NOMO-1 treated with DMSO at 0.1 percent for 48 hours (cell line): ENCODE measurements at regions not wholly inside any gene's neighbourhood (a gene's known extent, or its start where the extent isn't known, plus 50 kb on each side); places are given as distances from the start of the nearest gene placed in this dataset.
A peak's percentile ranks its signal among the peaks of the same experiment; 100 is the strongest.
"Not testable (repeated sequence)": the region's sequence is repeated elsewhere in the genome, so short reads cannot be mapped to it uniquely, and the experiment has no call there.

Experiments
- DNase-seq: peaks from one replicate; lab custom pipeline; 2025; ENCODE audit not compliant: unreplicated experiment; lab: John Stamatoyannopoulos, UW

DNA sequence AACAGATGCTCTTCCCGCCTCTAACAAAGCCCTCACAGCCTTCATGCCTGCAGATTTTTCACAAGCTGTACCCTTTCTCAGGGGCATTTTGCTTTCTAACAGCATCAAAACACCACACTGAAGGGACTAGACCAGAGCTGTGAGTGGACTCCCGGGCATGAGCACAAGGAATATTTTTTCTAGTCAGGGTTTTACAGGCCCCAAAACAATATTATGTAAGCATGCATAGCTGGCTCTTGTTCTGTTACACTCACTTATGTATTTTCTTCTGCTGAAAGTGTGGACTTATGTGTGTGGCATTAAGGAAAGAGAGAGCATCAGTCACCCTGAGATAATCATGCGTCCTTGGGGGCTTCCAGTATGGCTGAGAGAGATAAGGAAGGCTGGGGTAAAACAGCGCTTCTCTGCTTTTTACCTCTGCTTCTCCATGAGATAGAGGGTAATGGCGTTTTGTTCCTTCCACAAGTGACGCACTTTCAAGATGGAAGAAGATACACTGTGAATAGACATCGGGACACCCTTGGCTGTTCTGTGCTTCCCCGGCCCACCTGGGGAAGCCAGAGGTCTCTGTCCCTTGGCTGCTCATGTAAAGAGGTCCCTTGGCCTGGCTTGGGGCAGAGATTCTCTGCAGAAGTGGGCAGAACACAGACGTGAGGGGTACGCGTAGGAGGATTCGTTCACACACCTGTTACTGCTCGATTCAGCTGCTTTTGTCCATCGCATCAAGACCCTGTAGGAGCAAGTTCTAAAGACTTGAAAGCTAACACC is 266.7 kb upstream of the RAB4A start:
- no peak for DNase-seq

DNA sequence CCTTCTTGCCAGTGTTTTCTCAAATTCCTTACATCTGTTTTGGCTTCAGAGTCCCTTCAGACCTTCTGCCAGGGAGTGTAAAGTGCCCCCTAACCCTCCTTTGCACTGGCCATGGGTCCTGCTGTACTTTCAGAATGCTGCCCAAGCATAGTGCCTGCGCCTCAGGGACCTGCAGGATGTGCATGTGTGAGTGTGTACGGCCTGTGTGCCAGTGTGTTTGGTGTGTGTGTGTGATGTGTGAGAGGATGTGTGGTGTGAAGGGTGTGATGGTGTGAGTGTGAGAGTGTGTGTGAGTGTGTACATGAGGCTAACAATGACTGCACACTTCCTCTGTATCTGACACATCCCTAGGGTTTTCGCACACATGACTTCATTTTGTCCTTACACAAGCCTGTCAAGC is 265.8 kb upstream of the RAB4A start:
- no peak for DNase-seq

- DNase-seq, result no peak
Measured at GRCh38 chr1:229005556-229005955, 265.4 kb upstream of the RAB4A start.

DNA sequence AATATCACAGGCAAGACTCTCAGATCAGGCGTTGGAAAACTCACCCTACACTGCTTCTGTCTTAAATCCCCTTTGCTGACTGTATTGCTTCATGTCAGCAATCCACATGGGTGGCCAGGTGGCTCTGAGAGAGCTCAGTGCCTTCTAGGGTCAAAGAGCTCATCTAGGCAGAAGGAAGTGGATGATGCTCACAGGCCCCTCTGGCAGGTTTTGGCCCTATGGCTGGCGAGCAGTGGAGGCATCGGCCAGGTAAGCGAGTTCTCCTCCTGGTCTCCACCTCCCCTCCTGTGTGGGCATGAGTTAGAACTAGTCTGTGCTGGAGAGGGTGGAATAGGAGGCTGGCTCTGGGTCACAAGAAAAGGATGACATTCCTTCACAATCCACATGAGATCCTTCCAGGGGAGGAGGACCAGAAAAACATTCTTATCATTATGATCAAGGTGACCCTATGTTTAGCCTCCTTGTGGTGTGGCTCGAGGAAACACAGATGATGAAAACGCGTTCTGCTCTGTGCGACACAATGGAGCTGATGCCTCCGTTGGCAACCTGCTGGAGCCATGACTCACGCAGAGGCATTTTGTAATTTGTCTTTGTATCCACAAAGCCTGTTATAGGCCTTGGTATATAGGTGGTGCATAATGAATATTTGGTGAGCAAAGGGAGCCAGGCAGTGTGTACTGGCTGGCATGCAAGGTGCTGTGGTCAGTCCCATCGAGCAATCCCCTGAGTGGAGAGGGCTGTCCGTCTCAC is 264.6 kb upstream of the RAB4A start:
- no peak for DNase-seq

GRCh38 chr1:229007167-229007566 is 263.7 kb upstream of the RAB4A start:
- no peak for DNase-seq

DNA sequence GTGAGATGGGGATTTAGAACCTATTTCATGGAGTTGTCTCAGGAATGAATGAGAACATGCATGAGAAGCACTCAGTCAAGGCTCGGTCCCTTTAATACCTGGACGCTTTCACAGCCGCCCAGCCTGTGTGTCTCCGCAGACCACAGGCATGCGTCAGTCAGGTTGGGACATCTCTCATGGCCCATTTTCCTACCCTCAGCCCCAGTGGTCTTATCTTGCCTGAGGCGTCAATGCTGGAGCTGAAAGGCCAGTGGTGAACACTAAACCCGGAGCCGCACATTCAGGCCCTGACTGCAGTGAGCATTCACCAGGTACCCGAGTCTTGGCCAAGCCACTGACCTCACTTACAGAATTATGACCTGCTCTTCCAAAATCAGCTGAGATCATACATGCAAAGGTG is 263.2 kb upstream of the RAB4A start:
- no peak for DNase-seq

DNA sequence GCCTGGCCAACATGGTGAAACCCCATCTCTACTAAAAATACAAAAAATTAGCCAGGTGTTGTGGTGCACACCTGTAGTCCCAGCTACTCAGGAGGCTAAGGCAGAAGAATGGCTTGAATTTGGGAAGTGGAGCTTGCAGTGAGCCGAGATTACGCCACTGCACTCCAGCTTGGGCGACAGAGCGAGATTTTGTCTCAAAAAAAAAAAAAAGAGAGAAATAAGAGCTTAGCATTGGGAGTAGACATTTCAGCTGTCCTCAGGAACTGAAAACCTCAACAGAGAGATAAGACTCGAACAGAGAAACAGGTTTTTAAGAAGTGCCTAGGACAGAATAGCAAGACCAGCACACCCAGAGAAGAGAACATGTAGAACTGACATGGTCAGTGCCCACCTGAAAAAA is 262.6 kb upstream of the RAB4A start:
- DNase-seq, result peak; percentile 54

DNA sequence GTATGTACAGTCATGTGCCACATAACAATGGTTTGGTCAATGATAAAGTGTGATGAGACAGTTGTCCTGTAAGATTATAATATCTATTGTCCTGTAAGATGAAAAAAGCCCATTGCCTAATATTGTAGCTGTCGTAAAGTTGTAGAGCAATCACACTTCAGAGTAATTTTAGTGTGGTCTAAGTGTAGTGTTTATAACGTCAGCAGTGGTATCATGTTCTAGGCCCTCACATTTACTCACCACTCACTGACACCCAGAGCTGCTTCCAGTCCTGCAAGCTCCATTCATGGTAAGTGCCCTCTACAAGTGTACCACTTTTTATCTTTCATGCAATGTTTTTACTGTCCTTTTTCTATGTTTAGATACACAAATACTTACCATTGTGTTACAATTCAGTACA is 259.9 kb upstream of the RAB4A start:
- no peak for DNase-seq

- DNase-seq, result no peak
Measured at GRCh38 chr1:229012823-229013222, 258.1 kb upstream of the RAB4A start.

DNA sequence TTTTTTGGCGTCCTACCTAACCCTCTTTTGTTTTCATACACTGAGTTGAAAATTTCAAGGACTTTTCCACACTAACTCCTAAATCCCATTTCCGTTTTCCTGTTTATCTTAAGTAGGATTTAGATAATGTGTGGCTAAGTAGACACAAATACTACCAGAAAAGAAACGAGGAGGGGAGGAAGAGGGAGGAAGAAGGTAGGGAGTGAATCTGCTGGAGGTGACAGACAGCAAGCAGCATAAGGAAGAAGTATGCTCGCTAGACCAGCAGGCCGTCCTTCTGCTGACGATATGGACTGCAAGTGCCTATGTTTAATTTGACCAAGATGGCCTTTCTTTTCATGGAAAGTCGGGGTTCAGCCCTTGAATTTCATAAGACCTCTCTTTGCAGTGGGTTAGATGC is 256.9 kb upstream of the RAB4A start:
- DNase-seq, result no peak

- no peak for DNase-seq
Measured at GRCh38 chr1:229015806-229016205, 255.1 kb upstream of the RAB4A start.

DNA sequence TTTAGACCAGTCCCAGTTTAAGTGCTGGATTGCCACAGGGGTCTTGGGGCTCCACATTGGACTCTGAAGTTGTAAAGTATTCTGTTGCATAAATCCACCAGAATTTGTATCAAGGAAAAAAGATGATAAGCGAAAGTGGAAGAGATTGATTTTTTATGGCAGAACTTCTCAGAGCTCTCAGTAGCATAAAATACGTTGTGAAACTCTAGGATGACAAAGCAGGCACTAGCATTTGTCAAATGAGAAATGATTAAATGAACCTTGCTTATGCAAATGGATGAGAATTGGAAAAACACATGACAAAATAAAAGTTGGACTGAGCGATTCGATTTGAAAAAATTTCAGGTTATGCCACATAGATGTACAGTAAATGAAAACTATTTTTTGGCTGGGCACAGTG is 253.8 kb upstream of the RAB4A start:
- peak; percentile 78 for DNase-seq

DNA sequence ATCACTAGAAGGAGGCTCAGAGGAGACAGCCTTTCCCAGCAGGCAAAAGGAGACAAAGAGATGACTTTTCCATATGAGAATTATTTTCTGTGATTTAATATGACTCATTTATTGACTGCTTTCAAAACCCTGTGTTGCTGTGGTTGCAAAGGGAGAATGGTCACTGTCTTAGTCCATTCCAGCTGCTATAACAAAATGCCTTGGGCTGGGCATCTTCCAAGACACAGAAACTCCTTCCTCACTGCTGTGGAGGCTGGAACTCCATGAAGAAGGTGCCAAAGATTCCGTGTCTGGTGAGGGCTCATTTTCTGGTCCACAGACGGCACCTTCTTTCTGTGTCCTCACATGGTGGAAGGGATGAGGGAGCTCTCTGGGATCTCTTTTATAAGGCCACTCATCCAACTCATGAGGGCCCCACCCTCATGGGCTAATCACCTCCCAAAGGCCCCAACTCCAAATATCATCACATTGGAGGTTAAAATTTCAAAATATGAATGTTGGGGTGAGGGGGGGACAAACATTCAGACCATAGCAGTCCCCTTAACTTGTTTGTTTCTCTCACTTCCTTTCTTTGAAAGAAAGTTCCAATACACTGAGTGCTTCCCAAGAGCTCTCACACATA is 252.1 kb upstream of the RAB4A start:
- DNase-seq, result no peak

DNA sequence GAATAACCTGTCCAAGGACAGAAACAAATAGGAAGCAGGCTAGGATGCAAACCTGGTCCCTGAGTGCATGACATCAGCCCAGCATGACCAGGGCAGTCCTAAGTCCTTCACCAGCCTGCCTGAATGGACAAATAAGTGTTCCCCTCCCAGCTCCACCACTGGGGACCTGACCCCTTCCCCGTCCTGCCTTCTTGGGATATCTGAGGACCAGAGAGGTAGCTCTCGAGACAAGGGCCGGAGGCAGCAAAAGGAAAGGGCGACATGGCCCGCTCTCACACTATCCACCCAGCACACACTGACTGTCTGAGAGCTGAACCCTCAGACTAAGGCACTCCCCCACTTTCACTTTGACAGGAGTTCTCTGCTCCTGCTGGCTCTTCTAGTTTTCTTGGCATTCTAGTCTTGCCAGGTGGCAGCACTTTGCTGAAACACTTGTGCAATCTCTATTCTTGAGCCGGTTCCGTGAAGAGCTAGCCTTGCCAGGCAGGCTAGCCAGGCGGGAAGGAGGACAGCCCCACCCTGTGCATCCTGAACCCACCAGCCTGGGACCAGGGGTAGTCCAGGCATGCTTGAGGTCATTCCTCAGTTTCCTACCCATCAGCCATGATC is 251.1 kb upstream of the RAB4A start:
- DNase-seq, result no peak

DNA sequence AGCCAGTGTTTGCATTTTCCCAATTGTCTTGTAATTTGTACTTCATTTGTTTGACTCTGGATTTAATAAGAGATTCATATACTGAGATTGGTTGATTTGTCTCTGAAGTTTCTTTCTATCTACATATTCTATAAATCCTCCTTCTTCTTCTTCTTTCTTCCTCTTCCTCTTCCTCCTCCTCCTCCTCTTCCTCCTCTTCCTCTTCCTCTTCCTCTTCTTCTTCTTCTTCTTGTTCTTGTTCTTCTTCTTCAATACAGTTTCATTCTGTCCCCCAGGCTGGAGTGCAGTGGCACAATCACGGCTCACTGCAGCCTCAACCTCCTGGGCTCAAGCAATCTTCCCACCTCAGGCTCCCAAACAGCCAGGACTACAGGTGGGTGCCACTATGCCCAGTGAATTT is 249.9 kb upstream of the RAB4A start:
- DNase-seq, result not testable (repeated sequence)

- DNase-seq, result no peak
Measured at GRCh38 chr1:229022595-229023333, 248.1 kb upstream of the RAB4A start.

- DNase-seq, result peak; percentile 87
Measured at GRCh38 chr1:229023651-229024300, 247.1 kb upstream of the RAB4A start.

DNA sequence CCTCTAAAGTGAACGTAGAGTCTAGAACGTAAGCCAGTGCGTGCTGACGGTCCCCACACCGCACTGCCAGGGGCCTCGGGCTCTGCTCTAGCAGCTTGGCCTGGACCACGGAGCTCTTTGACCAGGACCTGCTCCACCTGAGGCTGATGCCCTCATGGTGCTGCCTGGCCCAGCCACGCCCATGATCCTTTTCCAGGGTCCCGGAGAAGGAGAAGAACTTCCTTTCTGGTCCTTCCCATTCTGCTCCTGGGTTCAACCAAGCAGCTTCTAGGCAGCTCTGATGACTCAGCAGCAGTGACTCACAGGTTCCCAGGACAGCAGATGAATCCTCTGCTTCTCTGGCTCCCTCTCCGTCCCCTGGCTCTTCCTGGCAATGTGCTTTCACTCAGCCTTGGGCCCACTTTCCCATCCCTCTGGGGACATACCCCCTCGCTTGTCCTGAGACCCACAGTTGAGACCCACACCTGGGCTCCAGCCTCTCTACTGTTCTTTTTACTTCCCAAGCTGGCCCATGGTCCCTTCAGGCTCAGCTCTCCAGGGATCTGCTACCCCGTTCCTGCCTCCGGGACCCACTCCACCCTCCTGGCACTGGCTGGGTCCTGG is 246.3 kb upstream of the RAB4A start:
- peak; percentile 39 for DNase-seq

DNA sequence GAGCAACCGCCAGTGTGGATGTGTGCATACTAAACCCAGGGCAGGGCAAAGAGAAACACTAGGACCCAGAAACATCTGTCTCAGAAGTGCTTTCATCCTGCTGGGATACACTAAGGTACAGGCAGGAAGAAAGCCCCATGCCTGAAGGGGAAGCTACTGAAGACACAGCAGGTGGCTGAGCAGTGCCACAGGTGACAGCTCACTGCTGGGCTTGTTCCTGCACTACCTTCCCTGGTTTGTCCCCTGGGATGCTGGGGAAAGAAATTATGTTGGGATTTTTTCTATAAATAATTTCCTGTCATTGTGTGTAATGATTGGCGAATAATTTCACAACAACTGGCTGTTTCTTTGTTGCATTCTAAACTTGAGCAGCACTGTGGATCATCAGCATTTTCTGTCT is 245.3 kb upstream of the RAB4A start:
- DNase-seq, result no peak

DNA sequence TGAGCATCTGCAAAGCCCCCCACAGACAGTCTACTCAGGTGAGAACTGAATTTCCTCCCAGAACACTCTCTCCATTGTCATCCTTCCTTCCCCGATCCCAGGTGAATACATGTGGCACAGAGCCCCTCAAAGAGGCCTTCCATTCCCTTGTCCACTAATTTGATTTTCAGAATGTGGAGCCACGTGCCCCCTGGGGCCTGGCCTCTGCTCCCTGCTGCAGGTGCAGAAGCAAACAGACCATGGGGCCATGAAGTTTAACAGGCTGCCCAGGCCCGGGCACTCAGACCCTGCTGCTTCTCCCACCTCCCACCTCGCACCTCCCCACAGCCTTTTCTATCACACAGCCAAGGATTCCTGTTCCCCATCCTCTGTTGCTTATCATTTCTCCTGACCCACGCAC is 243.8 kb upstream of the RAB4A start:
- no peak for DNase-seq
